Hepatocyte (in vitro differentiated cells): ENCODE measurements at regions not wholly inside any gene's neighbourhood (a gene's known extent, or its start where the extent isn't known, plus 50 kb on each side); places are given as distances from the start of the nearest gene placed in this dataset.

Source experiments
- CTCF ChIP-seq: fragments of 200-600 bp; sonication (generic); IDR thresholded peaks from 2 replicates; pipeline ENCODE4 v1.5.1; 2016; ENCODE audit warnings: antibody characterized with exemption, mild to moderate bottlenecking; ENCODE audit not compliant: poor library complexity
- EZH2 ChIP-seq: fragments of 200-600 bp; sonication (generic); IDR thresholded peaks from 2 replicates; pipeline ENCODE4 v1.6.1; 2016; ENCODE audit warnings: antibody characterized with exemption, mild to moderate bottlenecking, borderline replicate concordance
- EZH2phosphoT487 ChIP-seq: fragments of 200-600 bp; sonication (generic); IDR thresholded peaks from one replicate; pipeline ENCODE4 v1.6.1; 2018; ENCODE audit warnings: antibody characterized with exemption, mild to moderate bottlenecking, low read depth, moderate library complexity; ENCODE audit not compliant: unreplicated experiment, severe bottlenecking

- no peak for TF ChIP-seq EZH2
- no peak for TF ChIP-seq CTCF
- TF ChIP-seq EZH2phosphoT487 = no peak
These were observed 232.5 kb downstream of the PTEN start for GRCh38 chr10:88095778-88096431.
